ENCODE measurements at regions not wholly inside any gene's neighbourhood (a gene's known extent, or its start where the extent isn't known, plus 50 kb on each side); places are given as distances from the start of the nearest gene placed in this dataset.

DNA sequence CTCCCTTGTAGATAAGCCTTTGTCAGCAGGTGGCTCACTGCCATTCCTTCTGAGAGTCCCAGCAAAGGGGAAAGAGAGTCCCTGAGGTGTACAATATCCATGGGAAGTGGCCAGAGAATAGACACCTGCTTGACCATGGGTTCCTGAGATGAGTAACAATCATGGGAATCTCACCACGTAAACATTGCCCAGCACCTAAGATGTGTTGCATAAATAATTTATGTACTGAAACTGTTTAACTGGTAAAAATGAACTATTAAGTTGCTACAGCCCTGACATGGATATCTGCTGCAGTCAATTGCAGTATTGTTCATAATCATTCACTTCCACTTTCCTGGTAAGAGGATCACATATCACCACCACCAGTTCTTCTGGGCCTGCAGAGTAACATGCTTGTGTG lies 123.8 kb upstream of the INHBA start:
- no peak for DNase-seq

GRCh38 chr7:41825927-41826480 lies 123.1 kb upstream of the INHBA start:
- no peak for DNase-seq

DNA sequence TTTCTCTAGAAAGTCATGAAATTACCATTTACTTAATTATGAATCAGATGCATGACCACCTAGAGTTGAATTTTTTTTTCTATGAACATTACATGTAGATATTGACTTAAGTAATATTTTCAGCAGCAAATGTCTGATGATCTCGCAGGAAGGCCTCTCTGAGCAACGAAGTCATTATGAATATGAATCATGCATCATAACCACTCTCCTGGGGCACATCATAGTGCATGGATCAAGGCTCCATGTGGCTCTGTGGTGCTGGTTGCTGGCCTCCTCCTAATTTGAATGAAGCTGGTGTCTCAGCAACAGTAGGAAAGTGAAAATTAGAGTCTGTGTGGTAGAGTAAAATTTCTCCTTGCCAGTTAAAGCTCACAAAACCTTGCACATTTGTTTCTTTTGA lies 121.4 kb upstream of the INHBA start:
- DNase-seq = no peak

GRCh38 chr7:41822259-41822817 lies 119.4 kb upstream of the INHBA start:
- no peak for DNase-seq

- DNase-seq = no peak
Observed at GRCh38 chr7:41821521-41822213, 118.8 kb upstream of the INHBA start.

DNA sequence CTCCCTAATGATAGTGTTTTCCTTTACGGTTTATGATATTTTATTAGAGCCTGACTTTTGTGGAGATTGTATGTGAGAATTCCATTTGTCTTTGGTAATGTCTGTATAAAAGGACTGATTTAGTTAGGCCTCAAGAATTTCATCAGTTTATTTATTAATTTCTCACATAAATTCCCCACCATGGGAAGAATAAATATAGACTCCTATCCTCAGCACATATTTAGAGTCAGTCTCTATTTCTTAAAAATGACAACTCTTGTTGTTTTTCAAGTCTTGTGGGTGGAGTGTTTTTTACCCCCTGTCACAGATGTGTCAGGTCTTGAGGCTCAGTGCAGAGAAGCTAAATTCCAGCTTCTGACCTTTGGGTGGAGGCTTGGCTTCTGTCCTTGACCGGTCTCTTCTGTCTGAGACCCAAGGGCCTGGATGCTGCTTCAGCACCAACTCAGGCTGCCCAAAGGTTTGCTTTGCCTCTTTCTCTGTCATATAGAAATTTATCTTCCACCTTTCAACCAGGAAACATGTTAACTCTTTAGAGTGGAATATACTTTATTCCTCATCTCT lies 117.3 kb upstream of the INHBA start:
- DNase-seq = no peak

DNA sequence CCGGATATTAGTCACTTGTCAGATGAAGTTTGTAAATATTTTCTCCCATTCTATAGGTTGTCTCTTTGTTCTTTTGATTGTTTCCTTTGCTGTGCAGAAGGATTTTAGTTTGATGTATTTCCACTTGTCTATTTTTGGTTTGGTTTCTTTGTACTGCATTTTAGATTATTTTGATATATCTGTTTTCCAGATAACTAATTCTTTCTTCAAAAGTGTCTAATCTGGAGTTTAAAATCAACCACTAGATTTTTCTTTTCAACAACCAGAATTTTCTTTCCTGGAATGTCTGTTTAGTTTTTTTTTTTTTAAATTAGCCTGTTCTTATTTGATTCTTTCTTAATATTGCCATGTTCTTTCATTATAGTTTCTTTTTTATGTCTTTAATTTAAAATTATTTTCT lies 116.8 kb upstream of the INHBA start:
- no peak for DNase-seq

- no peak for DNase-seq
Observed at GRCh38 chr7:41818765-41819398, 116.0 kb upstream of the INHBA start.

DNA sequence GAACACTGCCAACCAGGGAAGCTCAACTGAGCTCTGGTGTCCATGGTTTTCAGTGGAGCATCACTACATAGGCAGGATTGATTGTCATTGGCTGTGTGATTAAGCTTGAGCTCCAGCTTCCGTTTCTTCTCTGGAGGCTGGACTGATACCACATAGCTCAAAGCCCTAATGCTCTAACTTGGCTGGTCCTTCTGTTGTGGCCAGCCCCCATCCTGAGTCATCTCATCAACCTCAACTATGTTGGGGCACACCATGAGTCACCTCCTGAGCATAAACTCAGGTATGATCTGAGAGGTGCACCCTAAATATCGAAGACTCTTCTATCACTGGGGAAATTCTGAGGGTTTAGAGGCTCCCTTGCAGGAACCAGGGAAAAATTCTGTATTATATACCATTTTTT lies 114.5 kb upstream of the INHBA start:
- peak; percentile 7 for DNase-seq

- DNase-seq = peak; percentile 4
Observed at GRCh38 chr7:41816111-41816510, 113.2 kb upstream of the INHBA start.

- DNase-seq = no peak
Observed at GRCh38 chr7:41814888-41815287, 112.0 kb upstream of the INHBA start.

DNA sequence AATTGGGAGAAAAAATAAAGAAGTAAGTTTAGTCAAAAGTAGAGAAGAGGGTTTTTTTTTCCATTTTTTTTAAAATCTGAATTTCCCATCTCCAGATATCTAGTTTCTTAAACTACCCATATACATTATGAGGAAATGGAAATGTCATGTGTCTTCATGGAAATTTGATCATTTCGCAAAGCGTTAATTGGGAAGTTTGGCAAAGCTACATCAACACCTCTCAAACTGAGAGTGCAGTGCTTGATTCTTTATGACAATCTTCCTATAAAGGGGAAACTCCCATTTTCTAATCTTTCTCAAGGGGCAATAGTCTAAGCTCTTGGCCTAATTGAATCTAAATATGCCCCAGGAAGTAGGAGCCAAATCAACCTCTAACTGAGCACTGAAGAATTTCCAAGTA lies 110.4 kb upstream of the INHBA start:
- DNase-seq = no peak

DNA sequence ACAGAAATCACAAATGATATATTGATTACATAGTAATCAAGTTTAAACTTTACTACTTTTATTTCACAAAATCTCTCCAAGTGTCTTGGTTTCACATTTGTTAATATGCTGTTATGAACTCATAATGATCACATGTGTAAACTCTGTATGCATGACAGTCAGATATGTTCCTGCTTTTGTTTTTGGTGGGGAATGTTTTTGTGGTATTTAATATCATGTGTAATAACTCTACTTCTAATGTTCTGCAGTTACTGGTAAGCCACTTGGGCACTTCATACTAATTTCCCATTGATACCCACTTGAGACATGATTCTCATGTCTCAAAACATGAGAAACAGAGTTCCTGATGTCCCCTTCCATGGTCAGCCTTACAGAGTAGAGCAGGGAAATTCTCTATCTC lies 109.1 kb upstream of the INHBA start:
- DNase-seq = no peak

DNA sequence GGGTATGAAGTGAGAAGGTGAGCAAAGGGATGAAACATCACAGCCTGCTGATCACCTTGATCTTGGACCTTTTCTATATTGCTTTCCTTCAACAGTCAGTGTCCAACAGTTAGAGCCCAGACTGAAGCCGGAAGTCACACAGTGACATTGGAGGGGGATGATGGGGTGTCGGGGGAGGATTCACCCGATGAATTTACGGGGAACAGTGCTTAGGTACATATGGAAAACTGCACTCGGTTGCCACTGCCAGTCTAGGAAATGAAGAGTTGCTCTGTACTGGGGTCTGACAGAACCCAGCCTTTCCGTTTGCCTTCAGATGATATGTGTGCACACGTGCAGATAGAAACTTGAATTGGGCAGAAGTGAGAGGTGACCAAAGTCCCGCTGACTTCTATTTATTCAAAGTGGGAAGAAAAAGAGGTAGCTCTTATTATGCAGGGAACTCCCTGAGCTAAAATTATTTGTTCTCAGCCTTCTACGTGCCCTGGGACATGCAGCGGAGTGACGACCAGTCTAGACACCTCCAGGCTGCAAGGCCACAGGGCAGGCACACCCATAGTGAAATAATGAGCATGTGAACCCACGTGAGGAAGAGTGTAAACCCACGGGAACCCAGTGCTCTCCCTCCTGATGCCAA lies 107.2 kb upstream of the INHBA start:
- no peak for DNase-seq

GRCh38 chr7:41809529-41809939 lies 106.6 kb upstream of the INHBA start:
- DNase-seq = no peak

DNA sequence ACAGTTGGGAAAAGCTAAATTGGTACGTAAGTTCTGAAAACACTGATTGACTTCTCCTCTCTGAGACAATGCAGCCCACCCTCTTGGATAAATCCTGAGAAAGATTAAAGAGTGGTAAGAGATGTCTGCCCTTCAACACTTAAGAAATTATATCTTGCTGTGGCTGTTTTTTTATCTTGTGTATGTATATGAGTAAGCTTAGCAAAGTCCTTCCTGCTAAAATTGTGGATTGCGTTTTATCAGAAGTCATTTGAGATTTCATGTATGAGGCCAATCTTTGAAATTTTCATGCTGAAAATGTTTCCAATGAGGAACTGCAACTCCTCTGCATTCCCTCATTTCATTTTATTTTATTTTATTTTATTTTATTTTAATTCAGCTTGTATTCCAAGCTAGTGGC lies 106.2 kb upstream of the INHBA start:
- DNase-seq = no peak

GRCh38 chr7:41808541-41808940 lies 105.7 kb upstream of the INHBA start:
- DNase-seq = no peak

- no peak for DNase-seq
Observed at GRCh38 chr7:41803569-41803968, 100.7 kb upstream of the INHBA start.

DNA sequence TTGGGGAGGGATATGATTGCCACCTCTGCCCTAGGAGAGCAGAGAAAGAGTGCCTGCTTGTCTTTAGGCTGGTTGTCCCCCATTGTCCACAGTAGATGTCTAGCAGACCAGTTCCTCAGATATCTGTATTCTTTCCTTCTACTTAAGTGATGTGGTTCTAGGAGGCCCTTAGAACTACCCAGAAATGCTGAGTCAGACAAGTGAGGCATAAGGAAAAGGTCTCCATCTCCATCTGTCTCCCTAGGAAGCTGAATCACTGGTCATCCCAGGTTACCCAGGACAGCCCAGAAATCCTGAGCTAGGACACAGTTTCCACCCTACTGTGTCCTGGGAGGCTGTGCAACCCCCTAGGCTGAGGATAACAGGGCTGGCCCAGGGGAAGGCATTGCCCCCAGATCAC lies 93.4 kb upstream of the INHBA start:
- no peak for DNase-seq

GRCh38 chr7:41795276-41795833 lies 92.5 kb upstream of the INHBA start:
- DNase-seq = no peak

DNA sequence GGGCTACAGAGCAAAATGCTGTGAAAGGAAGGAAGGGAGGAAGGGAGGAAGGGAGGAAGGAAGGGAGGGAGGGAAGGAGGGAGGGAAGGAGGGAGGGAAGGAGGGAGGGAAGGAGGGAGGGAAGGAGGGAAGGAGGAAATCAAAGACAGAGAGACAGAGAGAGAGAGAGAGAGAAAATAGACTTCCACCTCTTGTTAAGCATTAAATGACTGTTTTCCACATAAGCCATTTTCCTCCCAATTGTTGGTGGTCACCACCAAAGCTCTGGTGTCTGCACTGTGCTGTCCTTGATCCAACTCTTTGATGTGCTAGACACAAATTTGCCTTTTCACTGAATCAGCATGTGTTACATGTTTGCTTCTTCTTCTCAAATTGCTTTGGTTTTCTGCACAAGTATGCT lies 90.7 kb upstream of the INHBA start:
- no peak for DNase-seq

- no peak for DNase-seq
Observed at GRCh38 chr7:41792120-41792519, 89.2 kb upstream of the INHBA start.

- DNase-seq = no peak
Observed at GRCh38 chr7:41788556-41788955, 85.7 kb upstream of the INHBA start.

All from activated gamma-delta T cell treated with Interleukin-2 at 50 U/mL for 16 hours (primary cell).